ENCODE measurements at regions not wholly inside any gene's neighbourhood (a gene's known extent, or its start where the extent isn't known, plus 50 kb on each side); places are given as distances from the start of the nearest gene placed in this dataset.

GRCh38 chr2:116585669-116586327 is 1228.7 kb upstream of the DDX18 start:
- no peak for DNase-seq
- Histone ChIP-seq H3K36me3 (no peaks in the 10 kb centered on the region), H3K27me3 (no peaks in the 10 kb centered on the region), H3K4me3 (ENCODE audit: low read depth, low read length) (no peak overlapping the region), H3K4me1 (no peaks in the 10 kb centered on the region), H3K9me3 (no peaks in the 10 kb centered on the region)
- no peak for TF ChIP-seq CTCF (IDR thresholded peaks at IDR 0.05; ENCODE audit: low read depth, low read length)

DNA sequence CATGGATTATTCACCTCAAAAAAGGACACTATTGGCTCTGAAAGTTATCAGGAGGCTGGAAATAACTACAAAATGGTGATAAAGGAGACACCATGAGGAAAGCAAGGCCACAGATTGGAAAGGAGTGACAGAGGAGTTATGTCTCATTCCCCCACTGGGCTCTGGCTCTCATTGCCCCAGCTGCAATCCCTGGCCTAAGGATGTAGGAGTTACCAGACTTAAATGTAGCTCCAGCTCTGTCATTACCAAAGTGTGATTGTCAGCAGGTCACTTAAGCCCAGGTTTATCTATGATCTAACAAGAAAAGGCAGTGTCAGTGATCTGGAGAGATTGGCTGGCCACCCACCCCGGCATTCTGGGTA is 1228.2 kb upstream of the DDX18 start:
- TF ChIP-seq CTCF (IDR thresholded peaks at IDR 0.05; ENCODE audit: low read depth, low read length), result no peak
- no peaks in the 10 kb centered on the region for H3K27me3 ChIP-seq
- H3K4me1 ChIP-seq, result no peaks in the 10 kb centered on the region
- no peaks in the 10 kb centered on the region for H3K36me3 ChIP-seq
- H3K9me3 ChIP-seq, result no peaks in the 10 kb centered on the region
- no peak overlapping the region for H3K4me3 ChIP-seq (ENCODE audit: low read depth, low read length)
- no peak for DNase-seq
